IMR-90 (cell line): ENCODE measurements at regions not wholly inside any gene's neighbourhood (a gene's known extent, or its start where the extent isn't known, plus 50 kb on each side); places are given as distances from the start of the nearest gene placed in this dataset.

Source experiments
- ATAC-seq: fragments of 200-7000 bp; cut with Tn5 transposase; 2 replicates; pipeline ENCODE4 v1.9.1; 2020; ENCODE audit warnings: low read depth, mild to moderate bottlenecking, moderate library complexity
- BruUV-seq: library from RNA; stranded (reverse); fragments of 400-500 nt; replicated peaks from 2 replicates; lab custom pipeline; 2021; lab: Mats Ljungman, UMichigan
- CTCF ChIA-PET: fragments of 300-600 bp; formaldehyde crosslinking; extraction: SDS; loops from one replicate; lab custom pipeline; 2021; ENCODE audit warnings: antibody characterized with exemption; lab: Yijun Ruan, JAX
- POLR2A ChIA-PET: fragments of 300-600 bp; sonication (Branson Sonifier 250); formaldehyde crosslinking; loops from one replicate; lab custom pipeline; 2022; ENCODE audit warnings: antibody characterized with exemption; ENCODE audit not compliant: unreplicated experiment; lab: Charles Lee
- DNase-seq: peaks from one replicate; pipeline ENCODE4 v3.0.0; 2013
- H2AFZ ChIP-seq: replicated peaks from 2 replicates; pipeline ENCODE3; 2013; ENCODE audit warnings: low read length, mild to moderate bottlenecking; ENCODE audit not compliant: poor library complexity
- H2AK5ac ChIP-seq: 2 replicates; pipeline ENCODE4 v1.6.1; 2013; ENCODE audit warnings: low read depth, low read length, inconsistent platforms
- H2AK9ac ChIP-seq: replicated peaks from 2 replicates; pipeline ENCODE3; 2013; ENCODE audit warnings: mild to moderate bottlenecking, low read depth, low read length, moderate library complexity; ENCODE audit not compliant: poor library complexity
- H2BK120ac ChIP-seq: 2 replicates; pipeline ENCODE4 v1.6.1; 2013; ENCODE audit warnings: low read depth, low read length, inconsistent platforms
- H2BK15ac ChIP-seq: 3 replicates; pipeline ENCODE4 v1.6.1; 2013; ENCODE audit warnings: low read depth, low read length, inconsistent platforms
- H2BK20ac ChIP-seq: 2 replicates; pipeline ENCODE4 v1.6.1; 2013; ENCODE audit warnings: low read depth, mild to moderate bottlenecking, inconsistent platforms, low read length, moderate library complexity
- H2BK5ac ChIP-seq: 2 replicates; pipeline ENCODE4 v1.6.1; 2013; ENCODE audit warnings: mild to moderate bottlenecking, low read depth, low read length, inconsistent platforms; ENCODE audit not compliant: poor library complexity, severe bottlenecking
- H3K14ac ChIP-seq: replicated peaks from 2 replicates; pipeline ENCODE4 v1.6.1; 2013; ENCODE audit warnings: low read depth, low read length, inconsistent platforms
- H3K18ac ChIP-seq: 2 replicates; pipeline ENCODE4 v1.6.1; 2013; ENCODE audit warnings: low read depth, low read length, control low read depth
- H3K23ac ChIP-seq: 2 replicates; pipeline ENCODE4 v1.6.1; 2013; ENCODE audit warnings: low read depth, low read length, inconsistent platforms
- H3K27ac ChIP-seq: 2 replicates; pipeline ENCODE4 v1.5.1; 2013; ENCODE audit warnings: mild to moderate bottlenecking, control low read depth, low read length; ENCODE audit not compliant: insufficient read depth
- H3K27me3 ChIP-seq: 2 replicates; pipeline ENCODE4 v1.6.1; 2013; ENCODE audit warnings: low read length; ENCODE audit not compliant: control insufficient read depth, insufficient read depth
- H3K36me3 ChIP-seq: 2 replicates; pipeline ENCODE4 v1.6.1; 2013; ENCODE audit warnings: low read length, mixed read lengths; ENCODE audit not compliant: control insufficient read depth, insufficient read depth
- H3K4ac ChIP-seq: 2 replicates; pipeline ENCODE4 v1.6.1; 2013; ENCODE audit warnings: low read depth, low read length, inconsistent platforms
- H3K4me1 ChIP-seq: 2 replicates; pipeline ENCODE4 v1.6.1; 2013; ENCODE audit warnings: low read length, mixed read lengths; ENCODE audit not compliant: control insufficient read depth, insufficient read depth
- H3K4me2 ChIP-seq: 2 replicates; pipeline ENCODE4 v1.6.1; 2013; ENCODE audit warnings: low read depth, mild to moderate bottlenecking, control low read depth, low read length, moderate library complexity
- H3K4me3 ChIP-seq: 2 replicates; pipeline ENCODE4 v1.5.1; 2013; ENCODE audit warnings: low read depth, mild to moderate bottlenecking, control low read depth, low read length, moderate library complexity; ENCODE audit not compliant: insufficient read depth
- H3K56ac ChIP-seq: 2 replicates; pipeline ENCODE4 v1.6.1; 2013; ENCODE audit warnings: low read length, inconsistent platforms; ENCODE audit not compliant: insufficient read depth; ENCODE audit errors: extremely low read depth
- H3K79me1 ChIP-seq, 2 experiments: 2 replicates each; pipeline ENCODE4 v1.6.1; 2013; ENCODE audit warnings: low read length in 2 of 2, inconsistent platforms in 1 of 2, low read depth in 1 of 2
- H3K9ac ChIP-seq: 2 replicates; pipeline ENCODE4 v1.6.1; 2013; ENCODE audit warnings: low read depth, low read length, control low read depth
- H3K9me1 ChIP-seq: 2 replicates; pipeline ENCODE4 v1.6.1; 2013; ENCODE audit warnings: low read length, inconsistent platforms; ENCODE audit not compliant: insufficient read depth
- H3K9me3 ChIP-seq: 2 replicates; pipeline ENCODE4 v1.6.1; 2013; ENCODE audit warnings: low read length; ENCODE audit not compliant: control insufficient read depth, insufficient read depth
- H4K20me1 ChIP-seq: 2 replicates; pipeline ENCODE4 v1.6.1; 2013; ENCODE audit warnings: low read length, inconsistent platforms; ENCODE audit not compliant: insufficient read depth
- H4K5ac ChIP-seq: 2 replicates; pipeline ENCODE4 v1.6.1; 2013; ENCODE audit warnings: mild to moderate bottlenecking, low read depth, low read length, control low read depth
- H4K8ac ChIP-seq, 2 experiments: 2 replicates each; pipeline ENCODE4 v1.6.1; 2013; ENCODE audit warnings: low read depth in 2 of 2, low read length in 2 of 2, control low read depth in 1 of 2, inconsistent platforms in 1 of 2
- H4K91ac ChIP-seq: 2 replicates; pipeline ENCODE4 v1.6.1; 2013; ENCODE audit warnings: low read depth, low read length, inconsistent platforms; ENCODE audit not compliant: insufficient read depth
- NFE2L2 ChIP-seq: fragments of 150-350 bp; IDR thresholded peaks from 2 replicates; pipeline ENCODE4 v1.6.1; 2016; ENCODE audit warnings: low read depth, mild to moderate bottlenecking, low read length
- whole genome bisulfite sequencing, 2 experiments: methylation state at CpG; one replicate each; pipeline versions ENCODE4 v1.1.5 to v1.1.7; 2013; ENCODE audit warnings: missing lambda C conversion rate in 2 of 2; ENCODE audit not compliant: insufficient read length in 1 of 2; ENCODE audit errors: extremely low coverage in 2 of 2; 5-methylcytosine and 5-hydroxymethylcytosine counted together
- dilution Hi-C: fragments of 300-500 bp; cut with HindIII; formaldehyde crosslinking; loops from one replicate; pipeline ENCODE4 v1.14.3; 2018; ENCODE audit warnings: low sequenced_read_pairs; ENCODE audit not compliant: unreplicated experiment
- in situ Hi-C: fragments of 300-500 bp; cut with MboI; formaldehyde crosslinking; loops from 3 replicates; pipeline ENCODE4 v1.14.3; 2019; ENCODE audit warnings: low sequenced_read_pairs, inconsistent platforms, mixed read lengths
- intact Hi-C: fragments of 100-400 bp; cut with micrococcal nuclease; formaldehyde crosslinking; loops from 2 replicates; pipeline ENCODE4 v1.10.0; 2022
- TF ChIP-seq, protein P1 (sequence below): fragments of 150-350 bp; IDR thresholded peaks from 2 replicates; pipeline ENCODE4 v1.6.1; 2016; ENCODE audit warnings: low read depth, mild to moderate bottlenecking, low read length, moderate library complexity, borderline replicate concordance

DNA sequence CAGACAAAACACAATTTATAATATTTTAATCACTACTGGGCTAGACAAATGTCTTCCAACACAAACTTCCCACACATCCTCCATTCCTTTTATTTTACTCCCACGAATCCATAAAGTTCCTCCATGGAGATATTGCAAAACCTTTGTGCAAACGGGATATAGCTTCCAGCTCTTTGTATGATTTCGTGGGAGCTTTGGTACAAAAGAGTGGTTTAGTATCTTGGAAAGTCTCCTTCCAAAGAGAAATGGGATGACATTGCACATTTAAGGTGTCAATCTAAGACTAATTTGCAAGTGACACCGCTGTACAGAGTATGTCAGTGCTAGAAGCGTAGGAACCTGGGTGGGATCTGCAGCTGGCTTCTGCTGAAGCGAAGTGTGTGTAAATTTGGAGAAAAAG, 455.2 kb upstream of the RUNX1 start:
- H4K20me1 ChIP-seq, result no peaks in the 10 kb centered on the region
- CTCF ChIA-PET, result no interaction called here
- ATAC-seq, result no peak
- no peak overlapping the region for H3K23ac ChIP-seq
- no peak overlapping the region for H3K4me2 ChIP-seq
- intact Hi-C loops, result loop anchor here (10.0 kb wide), 2 partner anchors 441 to 449 kb away; no protein-coding TSS in a partner anchor
- no peaks in the 10 kb centered on the region for H3K36me3 ChIP-seq
- H3K4me3 ChIP-seq, result no peak overlapping the region
- no peak overlapping the region for H3K4ac ChIP-seq
- H2BK15ac ChIP-seq, result no peak overlapping the region
- no peak overlapping the region for H2BK120ac ChIP-seq
- no peak overlapping the region for H2AK9ac ChIP-seq
- BruUV-seq, result no TSS peak
- no peak overlapping the region for H2BK5ac ChIP-seq
- TF ChIP-seq, protein P1, sequence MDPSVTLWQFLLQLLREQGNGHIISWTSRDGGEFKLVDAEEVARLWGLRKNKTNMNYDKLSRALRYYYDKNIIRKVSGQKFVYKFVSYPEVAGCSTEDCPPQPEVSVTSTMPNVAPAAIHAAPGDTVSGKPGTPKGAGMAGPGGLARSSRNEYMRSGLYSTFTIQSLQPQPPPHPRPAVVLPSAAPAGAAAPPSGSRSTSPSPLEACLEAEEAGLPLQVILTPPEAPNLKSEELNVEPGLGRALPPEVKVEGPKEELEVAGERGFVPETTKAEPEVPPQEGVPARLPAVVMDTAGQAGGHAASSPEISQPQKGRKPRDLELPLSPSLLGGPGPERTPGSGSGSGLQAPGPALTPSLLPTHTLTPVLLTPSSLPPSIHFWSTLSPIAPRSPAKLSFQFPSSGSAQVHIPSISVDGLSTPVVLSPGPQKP, result no peak
- TF ChIP-seq NFE2L2, result peak; percentile 51; the same call in 1 of the 2 replicates
- H4K91ac ChIP-seq, result no peak overlapping the region
- H3K14ac ChIP-seq, result no peak overlapping the region
- H3K4me1 ChIP-seq, result peaks cover 5% of the 10 kb centered on the region; the same call in 1 of the 2 replicates
- dilution Hi-C loops, result no loop called here
- WGBS, 2 experiments, result 100% methylated on average over 1 of the region's 6 CpGs; no CpG with 5 or more reads in 1 of the 2 experiments
- H3K9me1 ChIP-seq, result peaks cover 2% of the 10 kb centered on the region; the same call in 1 of the 2 replicates
- peak overlapping the region; percentile 81 for H2AFZ ChIP-seq
- H3K79me1 ChIP-seq, result no peaks in the 10 kb centered on the region
- no peaks in the 10 kb centered on the region for H3K27me3 ChIP-seq
- no peak overlapping the region for H3K9ac ChIP-seq
- POLR2A ChIA-PET, result no interaction called here
- H3K27ac ChIP-seq, result no peak overlapping the region
- H2BK20ac ChIP-seq, result no peak overlapping the region
- no peak overlapping the region for H3K18ac ChIP-seq
- no peaks in the 10 kb centered on the region for H3K9me3 ChIP-seq
- H4K5ac ChIP-seq, result no peak overlapping the region
- no peak for DNase-seq
- H2AK5ac ChIP-seq, result no peak overlapping the region
- no peak overlapping the region for H4K8ac ChIP-seq
- no peak overlapping the region for H3K56ac ChIP-seq
- in situ Hi-C loops, result no loop called here
